HuH-7 (cell line): ENCODE measurements at regions not wholly inside any gene's neighbourhood (a gene's known extent, or its start where the extent isn't known, plus 50 kb on each side); places are given as distances from the start of the nearest gene placed in this dataset.

Experiments
- DNase-seq: peaks from one replicate; pipeline ENCODE4 v3.0.0; 2011; ENCODE audit warnings: low spot score

- DNase-seq, result no peak
These were observed 583.1 kb upstream of the HS6ST1 start for GRCh38 chr2:128901572-128902391.

GRCh38 chr2:128903637-128904036 lies 585.0 kb upstream of the HS6ST1 start:
- DNase-seq, result no peak

DNA sequence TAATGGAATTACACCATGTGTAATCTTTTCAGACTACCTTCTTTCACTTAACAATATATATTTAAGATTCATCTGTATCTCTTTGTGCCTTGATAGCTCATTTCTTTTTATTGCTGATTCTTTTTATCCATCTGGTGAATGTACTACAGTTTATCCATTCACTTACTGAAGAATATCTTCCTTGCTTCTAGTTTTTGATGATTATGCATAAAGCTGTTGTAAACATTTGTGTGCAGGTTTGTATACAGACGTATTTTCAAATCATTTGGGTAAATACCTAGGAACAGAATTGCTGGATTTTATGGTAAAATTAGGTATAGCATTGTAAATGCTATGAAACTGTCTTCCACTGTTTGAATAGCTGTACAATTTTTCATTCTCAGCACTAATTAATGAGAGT lies 592.6 kb upstream of the HS6ST1 start:
- no peak for DNase-seq

- DNase-seq, result no peak
These were observed 595.7 kb upstream of the HS6ST1 start for GRCh38 chr2:128914320-128914719.

DNA sequence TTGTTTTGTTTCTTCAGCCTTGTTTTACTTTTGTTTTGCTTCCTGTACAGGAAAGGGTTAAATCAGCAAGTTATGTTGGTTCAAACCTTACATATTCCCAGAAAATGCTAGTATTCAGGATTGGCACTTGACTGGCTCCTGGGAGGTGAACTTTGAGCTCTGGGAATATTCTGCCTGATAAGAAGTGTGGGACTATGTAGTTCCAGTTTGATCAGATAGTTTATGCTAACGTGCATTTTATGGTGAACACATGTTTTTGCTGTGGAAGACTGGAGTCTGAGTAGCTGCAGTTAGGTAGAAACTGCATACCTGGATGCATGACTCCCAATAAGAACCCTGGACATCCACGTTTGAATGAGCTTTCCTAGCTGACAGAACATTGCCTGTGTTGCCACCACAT lies 603.1 kb upstream of the HS6ST1 start:
- DNase-seq, result no peak

GRCh38 chr2:128922154-128922553 lies 603.5 kb upstream of the HS6ST1 start:
- no peak for DNase-seq

DNA sequence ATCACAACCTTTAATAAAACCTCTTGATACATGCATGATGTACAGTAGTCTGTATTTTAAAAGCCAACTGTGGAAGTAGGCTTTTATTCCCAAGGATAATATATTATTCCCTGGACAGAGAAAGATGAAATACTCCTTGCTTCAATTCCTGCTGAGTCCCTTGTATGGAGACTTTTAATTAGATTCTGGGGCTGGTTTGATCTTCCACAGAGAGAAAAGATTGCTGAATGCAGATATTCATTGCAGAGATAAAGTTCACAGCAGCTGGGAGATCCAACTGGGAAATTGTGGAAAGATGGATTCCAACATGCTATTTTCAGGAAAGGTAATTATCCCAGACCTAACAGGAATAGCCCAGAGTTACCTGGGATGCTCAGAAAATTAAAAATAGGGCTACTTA lies 607.0 kb upstream of the HS6ST1 start:
- DNase-seq, result no peak

GRCh38 chr2:128930101-128930500 lies 611.4 kb upstream of the HS6ST1 start:
- DNase-seq, result no peak

DNA sequence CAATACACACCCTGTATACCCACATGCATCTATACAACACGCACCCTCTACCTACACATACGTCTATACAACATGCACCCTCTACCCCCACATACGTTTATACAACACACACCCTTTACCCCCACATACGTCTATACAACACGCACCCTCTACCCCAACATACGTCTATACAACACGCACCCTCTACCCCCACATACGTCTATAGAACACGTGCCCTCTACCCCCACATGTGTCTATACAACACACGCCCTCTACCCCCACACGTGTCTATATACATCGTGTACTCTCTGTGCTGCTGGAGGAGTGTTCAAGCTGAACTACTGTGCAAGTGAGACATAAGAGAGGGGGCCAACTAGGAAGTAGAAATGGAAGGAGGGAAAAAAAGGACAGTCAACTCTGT lies 621.7 kb upstream of the HS6ST1 start:
- no peak for DNase-seq

DNA sequence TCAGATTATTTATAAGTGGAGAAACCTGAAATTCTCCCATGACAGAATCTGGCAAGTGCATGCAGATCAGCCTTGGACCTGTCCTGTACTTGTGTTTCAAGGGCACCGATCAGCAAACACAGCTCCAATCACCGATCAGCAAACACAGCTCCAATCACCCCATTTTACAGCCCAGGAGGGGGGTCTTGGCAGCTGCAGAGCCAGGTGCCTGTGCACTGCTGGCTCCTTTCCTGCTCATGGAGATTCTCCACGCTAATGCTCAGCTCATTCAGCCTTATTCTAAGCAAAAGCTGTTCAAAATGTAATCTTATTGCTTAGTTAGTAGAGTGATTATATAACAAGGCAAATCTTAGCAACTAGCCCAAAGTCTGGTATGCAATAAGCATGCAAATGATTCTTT lies 623.1 kb upstream of the HS6ST1 start:
- no peak for DNase-seq

DNA sequence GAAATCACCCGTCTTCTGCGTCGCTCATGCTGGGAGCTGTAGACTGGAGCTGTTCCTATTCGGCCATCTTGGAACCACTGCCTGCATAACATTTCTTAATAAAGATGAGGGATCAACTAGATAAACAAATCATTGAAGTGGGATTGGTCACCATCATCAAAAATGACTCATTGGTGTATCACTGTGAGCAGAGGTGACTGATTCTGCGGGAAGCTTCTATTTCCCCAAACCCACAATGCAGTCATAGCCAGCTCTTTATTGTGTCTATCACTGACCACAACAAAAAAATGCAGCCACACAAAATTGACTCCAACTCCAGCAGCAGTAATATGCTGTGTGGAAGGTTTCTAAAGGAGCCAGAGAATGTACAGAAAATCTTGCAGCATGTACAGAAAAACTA lies 630.7 kb upstream of the HS6ST1 start:
- DNase-seq, result no peak

DNA sequence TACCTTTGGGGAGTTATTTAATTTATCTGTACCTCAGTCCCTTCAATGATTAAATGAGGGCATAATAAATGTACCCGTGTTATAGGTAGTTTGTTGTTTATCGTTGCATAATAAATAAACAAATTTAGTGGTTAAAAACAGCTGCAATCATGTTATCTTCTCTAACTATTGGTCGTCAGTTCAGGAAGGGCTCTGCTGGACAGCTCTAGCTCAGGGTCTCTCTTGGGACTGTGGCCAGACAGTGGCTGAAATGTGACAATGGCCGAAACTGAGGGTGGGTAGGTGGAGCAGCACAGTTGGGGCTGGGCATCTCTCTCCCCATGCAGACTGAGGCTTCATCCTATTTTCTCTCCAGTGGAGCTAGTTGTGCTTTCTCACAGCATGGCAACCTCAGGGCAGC lies 632.1 kb upstream of the HS6ST1 start:
- no peak for DNase-seq

- no peak for DNase-seq
These were observed 639.6 kb upstream of the HS6ST1 start for GRCh38 chr2:128958241-128958640.

DNA sequence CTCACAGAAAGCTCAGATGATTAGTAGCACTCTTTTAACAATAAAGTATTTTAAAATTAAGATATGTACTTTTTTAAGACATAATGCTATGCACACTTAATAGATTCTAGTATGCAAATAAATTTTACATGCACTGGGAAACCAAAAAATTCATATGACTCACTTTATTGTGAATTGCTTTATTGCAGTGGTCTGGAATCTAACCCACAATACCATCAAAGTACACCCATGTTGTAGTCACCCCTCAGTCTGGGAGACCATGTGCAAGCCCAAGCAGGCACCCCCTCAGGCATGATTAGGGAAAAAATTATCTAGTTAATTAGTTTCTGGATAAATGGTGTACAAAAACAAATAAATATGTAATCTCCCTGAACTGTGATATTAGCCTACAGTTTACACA lies 649.0 kb upstream of the HS6ST1 start:
- no peak for DNase-seq

GRCh38 chr2:128969374-128969773 lies 650.7 kb upstream of the HS6ST1 start:
- DNase-seq, result no peak

DNA sequence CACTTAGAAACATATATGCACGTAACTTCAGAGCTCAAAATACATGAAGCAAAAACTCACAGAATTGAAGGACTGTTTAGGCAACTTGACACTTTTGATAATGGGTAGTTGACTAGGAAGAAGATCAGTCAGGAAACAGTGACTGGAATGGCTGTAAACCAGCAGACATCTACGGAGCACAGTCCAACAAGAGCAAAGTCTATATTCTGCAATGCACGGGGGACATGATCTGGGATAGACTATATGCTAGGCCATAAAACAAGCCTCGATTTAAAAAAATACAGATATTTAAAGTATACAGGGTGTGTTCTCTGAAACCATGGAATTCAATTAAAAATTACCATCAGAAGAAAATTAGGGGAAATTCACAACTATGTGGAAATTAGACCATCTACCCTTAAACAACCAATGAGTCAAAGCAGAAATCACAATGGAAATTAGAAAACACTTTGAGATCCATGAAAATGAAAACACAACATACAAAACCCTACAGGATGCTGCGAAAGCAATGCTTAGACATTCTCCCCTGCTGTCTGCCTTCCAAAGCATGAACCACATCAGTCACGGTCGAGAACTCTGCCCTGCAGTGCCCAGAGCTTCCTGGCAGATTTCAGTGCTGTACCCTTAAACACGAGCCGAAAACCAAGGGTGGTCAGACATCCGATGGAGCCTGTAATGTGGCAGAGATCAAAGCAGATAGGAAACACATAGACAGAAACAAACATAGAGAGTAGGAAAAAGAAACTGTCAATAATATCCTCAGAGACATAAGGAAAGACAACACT lies 651.9 kb upstream of the HS6ST1 start:
- DNase-seq, result no peak

GRCh38 chr2:128973566-128973965 lies 654.9 kb upstream of the HS6ST1 start:
- DNase-seq, result no peak

DNA sequence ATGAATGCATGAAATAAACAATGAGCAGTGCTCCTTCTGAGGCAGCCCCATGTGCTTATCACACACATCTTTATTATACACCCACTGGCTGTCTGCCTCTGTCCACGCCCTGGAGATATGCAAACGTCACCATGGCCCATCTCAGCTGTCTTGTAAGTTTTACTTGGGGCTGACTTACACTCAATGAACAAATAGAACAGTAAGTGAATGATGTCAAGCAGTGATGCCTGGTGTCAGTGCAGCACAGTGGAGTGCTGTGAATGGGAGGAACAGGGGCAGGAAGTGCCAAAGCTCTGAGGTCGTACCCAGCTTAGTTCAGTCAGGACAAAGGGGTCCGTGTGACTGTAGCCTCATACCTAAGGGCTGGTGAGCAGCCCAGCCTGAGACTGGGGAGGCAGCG lies 659.5 kb upstream of the HS6ST1 start:
- DNase-seq, result no peak

DNA sequence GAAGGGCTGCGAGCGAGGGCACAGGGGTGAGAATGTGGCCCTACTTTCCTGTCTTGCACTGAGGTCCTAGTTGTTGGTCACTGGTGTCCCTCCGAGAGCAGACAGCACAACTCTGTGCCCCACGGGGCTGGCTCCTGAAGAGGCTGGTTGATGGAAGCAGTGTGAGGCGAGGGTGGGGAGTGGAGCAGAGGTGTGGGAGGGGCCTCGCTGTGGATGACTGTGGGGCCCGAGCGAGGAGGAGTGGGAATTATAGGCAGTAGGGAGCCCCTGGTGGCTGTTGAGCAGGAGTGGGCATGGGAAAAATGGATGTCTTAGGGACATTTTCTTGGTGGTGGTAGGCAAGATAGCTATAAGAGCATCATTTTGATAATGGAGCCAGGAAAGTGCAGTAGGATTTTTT lies 660.5 kb upstream of the HS6ST1 start:
- no peak for DNase-seq

DNA sequence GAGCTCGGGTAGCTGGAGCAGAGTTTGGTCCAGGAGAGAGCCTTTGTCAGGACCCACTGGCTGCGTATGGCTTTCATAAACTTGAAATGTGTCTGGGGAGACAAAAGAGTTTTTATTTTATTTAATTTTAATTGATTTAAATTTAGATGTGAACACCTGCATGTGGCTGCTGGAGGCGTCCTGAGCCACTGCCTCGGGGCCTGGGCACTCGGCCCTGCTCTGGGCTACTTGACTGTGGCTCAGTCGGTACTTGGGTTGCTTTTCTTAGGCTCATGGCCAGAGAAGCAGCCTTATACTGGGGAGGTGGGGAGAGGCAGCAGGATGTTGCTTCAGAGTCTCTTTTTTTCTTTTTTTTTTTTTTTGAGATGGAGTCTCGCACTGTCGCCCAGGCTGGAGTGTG lies 661.8 kb upstream of the HS6ST1 start:
- no peak for DNase-seq

DNA sequence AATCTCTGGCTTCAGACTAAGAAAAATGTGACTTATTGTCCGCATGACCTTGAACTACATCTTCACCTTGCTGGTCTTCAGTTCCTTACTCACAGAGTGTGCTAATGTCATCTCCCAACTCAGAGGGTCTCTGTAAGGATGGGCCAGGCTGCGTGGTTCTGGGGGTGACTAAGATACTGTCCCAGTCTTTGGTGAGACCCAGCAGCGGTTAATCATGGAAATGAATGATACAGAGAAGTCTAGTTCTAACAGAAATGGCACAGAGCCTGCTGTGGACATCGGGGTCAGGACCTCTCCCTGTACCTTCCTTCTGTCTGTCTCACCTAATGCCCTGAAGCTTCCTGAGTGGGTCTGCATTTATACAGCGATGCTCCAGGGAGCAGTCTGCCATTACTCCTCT lies 662.7 kb upstream of the HS6ST1 start:
- no peak for DNase-seq

- DNase-seq, result no peak
These were observed 663.3 kb upstream of the HS6ST1 start for GRCh38 chr2:128982001-128982400.

- DNase-seq, result no peak
These were observed 664.0 kb upstream of the HS6ST1 start for GRCh38 chr2:128982670-128983069.

DNA sequence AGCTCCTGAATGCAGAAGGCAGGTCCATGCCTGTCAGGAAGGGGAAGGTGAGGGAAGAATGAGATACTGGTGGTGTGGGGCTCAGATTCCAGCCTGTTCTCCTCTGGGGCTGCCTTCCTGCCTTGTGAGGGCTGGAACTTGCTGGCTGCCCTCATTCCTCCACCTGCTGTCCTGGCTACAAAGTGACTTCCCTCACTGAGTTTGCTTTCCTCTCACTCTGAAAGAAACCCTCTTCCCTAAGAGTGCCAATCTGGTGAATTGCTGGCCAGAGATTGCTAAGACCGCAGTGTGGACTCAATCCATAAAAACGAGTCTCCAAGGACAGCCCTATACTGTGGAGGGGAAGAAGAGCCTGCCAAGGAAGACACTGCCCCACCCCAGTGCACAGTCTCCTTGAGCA lies 664.4 kb upstream of the HS6ST1 start:
- DNase-seq, result no peak
